Suppressor macrophage (primary cell): ENCODE measurements at regions not wholly inside any gene's neighbourhood (a gene's known extent, or its start where the extent isn't known, plus 50 kb on each side); places are given as distances from the start of the nearest gene placed in this dataset.
"Not testable (repeated sequence)": the region's sequence is repeated elsewhere in the genome, so short reads cannot be mapped to it uniquely, and the experiment has no call there.

ENCODE experiments used
- DNase-seq, 4 experiments: peaks; one replicate each; pipeline ENCODE4 v3.0.0-alpha.2; 2020 to 2022

GRCh38 chr5:116930616-116931015 lies 356.0 kb upstream of the SEMA6A start:
- no peak for DNase-seq

GRCh38 chr5:116923344-116923743 lies 348.7 kb upstream of the SEMA6A start:
- no peak for DNase-seq

- DNase-seq: no peak
These were observed 347.9 kb upstream of the SEMA6A start for GRCh38 chr5:116922532-116922931.

- no peak for DNase-seq
These were observed 340.4 kb upstream of the SEMA6A start for GRCh38 chr5:116914869-116915504.

GRCh38 chr5:116912221-116912620 lies 337.6 kb upstream of the SEMA6A start:
- DNase-seq: no peak

GRCh38 chr5:116911074-116911473 lies 336.5 kb upstream of the SEMA6A start:
- DNase-seq: no peak

GRCh38 chr5:116908537-116908936 lies 333.9 kb upstream of the SEMA6A start:
- DNase-seq: no peak

GRCh38 chr5:116905885-116906284 lies 331.3 kb upstream of the SEMA6A start:
- DNase-seq: no peak

GRCh38 chr5:116900793-116901192 lies 326.2 kb upstream of the SEMA6A start:
- DNase-seq: no peak

- no peak for DNase-seq
These were observed 324.3 kb upstream of the SEMA6A start for GRCh38 chr5:116898917-116899316.

GRCh38 chr5:116897291-116897690 lies 322.7 kb upstream of the SEMA6A start:
- no peak for DNase-seq

- no peak for DNase-seq
These were observed 321.4 kb upstream of the SEMA6A start for GRCh38 chr5:116896001-116896400.

GRCh38 chr5:116892993-116893392 lies 318.4 kb upstream of the SEMA6A start:
- DNase-seq: no peak

GRCh38 chr5:116887104-116887503 lies 312.5 kb upstream of the SEMA6A start:
- no peak for DNase-seq

- no peak for DNase-seq
These were observed 311.2 kb upstream of the SEMA6A start for GRCh38 chr5:116885825-116886224.

GRCh38 chr5:116883875-116884274 lies 309.3 kb upstream of the SEMA6A start:
- no peak for DNase-seq

- no peak for DNase-seq
These were observed 307.4 kb upstream of the SEMA6A start for GRCh38 chr5:116881921-116882531.

GRCh38 chr5:116880601-116881000 lies 306.0 kb upstream of the SEMA6A start:
- no peak for DNase-seq

- no peak for DNase-seq
These were observed 305.5 kb upstream of the SEMA6A start for GRCh38 chr5:116880150-116880549.

- DNase-seq: no peak
These were observed 301.7 kb upstream of the SEMA6A start for GRCh38 chr5:116876240-116876840.

- DNase-seq: no peak
These were observed 298.4 kb upstream of the SEMA6A start for GRCh38 chr5:116872986-116873385.

- DNase-seq: no peak
These were observed 297.9 kb upstream of the SEMA6A start for GRCh38 chr5:116872486-116872885.

GRCh38 chr5:116867825-116868224 lies 293.2 kb upstream of the SEMA6A start:
- not testable (repeated sequence) for DNase-seq

- no peak for DNase-seq
These were observed 291.0 kb upstream of the SEMA6A start for GRCh38 chr5:116865651-116866050.
